GM21526 (cell line): ENCODE measurements at regions not wholly inside any gene's neighbourhood (a gene's known extent, or its start where the extent isn't known, plus 50 kb on each side); places are given as distances from the start of the nearest gene placed in this dataset.

Experiments
- ATAC-seq: cut with Tn5 transposase; IDR thresholded peaks from one replicate; pipeline ENCODE4 v1.9.1; 2021; ENCODE audit warnings: moderate library complexity; ENCODE audit not compliant: unreplicated experiment, low FRiP score

GRCh38 chr16:50997679-50998078 is 153.4 kb downstream of the SALL1 start:
- no peak for ATAC-seq

- no peak for ATAC-seq
Observed at GRCh38 chr16:50996830-50997186, 154.3 kb downstream of the SALL1 start.

- ATAC-seq = no peak
Observed at GRCh38 chr16:50996166-50996829, 154.8 kb downstream of the SALL1 start.

GRCh38 chr16:50994995-50995394 is 156.1 kb downstream of the SALL1 start:
- no peak for ATAC-seq

- no peak for ATAC-seq
Observed at GRCh38 chr16:50992350-50993032, 158.6 kb downstream of the SALL1 start.

- no peak for ATAC-seq
Observed at GRCh38 chr16:50991436-50991835, 159.6 kb downstream of the SALL1 start.

- no peak for ATAC-seq
Observed at GRCh38 chr16:50991006-50991405, 160.1 kb downstream of the SALL1 start.

GRCh38 chr16:50989047-50989446 is 162.0 kb downstream of the SALL1 start:
- ATAC-seq = no peak

- no peak for ATAC-seq
Observed at GRCh38 chr16:50988441-50988840, 162.6 kb downstream of the SALL1 start.

- ATAC-seq = no peak
Observed at GRCh38 chr16:50986453-50986852, 164.6 kb downstream of the SALL1 start.

GRCh38 chr16:50985733-50986132 is 165.3 kb downstream of the SALL1 start:
- ATAC-seq = no peak

- ATAC-seq = no peak
Observed at GRCh38 chr16:50984688-50985087, 166.4 kb downstream of the SALL1 start.

- ATAC-seq = no peak
Observed at GRCh38 chr16:50982808-50983207, 168.3 kb downstream of the SALL1 start.

- ATAC-seq = no peak
Observed at GRCh38 chr16:50981951-50982350, 169.1 kb downstream of the SALL1 start.

GRCh38 chr16:50980666-50981065 is 170.4 kb downstream of the SALL1 start:
- ATAC-seq = no peak

- ATAC-seq = no peak
Observed at GRCh38 chr16:50979806-50980620, 171.1 kb downstream of the SALL1 start.

- ATAC-seq = no peak
Observed at GRCh38 chr16:50977138-50977537, 173.9 kb downstream of the SALL1 start.

- no peak for ATAC-seq
Observed at GRCh38 chr16:50974438-50975036, 176.5 kb downstream of the SALL1 start.

- no peak for ATAC-seq
Observed at GRCh38 chr16:50972876-50973275, 178.2 kb downstream of the SALL1 start.

- no peak for ATAC-seq
Observed at GRCh38 chr16:50970281-50970680, 180.8 kb downstream of the SALL1 start.
